BJ (cell line): ENCODE measurements at regions not wholly inside any gene's neighbourhood (a gene's known extent, or its start where the extent isn't known, plus 50 kb on each side); places are given as distances from the start of the nearest gene placed in this dataset.

Experiments used
- CTCF ChIA-PET: fragments of 350-600 bp; formaldehyde crosslinking; extraction: SDS; loops from one replicate; lab custom pipeline; 2021; ENCODE audit warnings: antibody characterized with exemption, inconsistent platforms; lab: Yijun Ruan, JAX
- POLR2A ChIA-PET: fragments of 300-600 bp; sonication (Branson Sonifier 250); formaldehyde crosslinking; extraction: SDS; loops from one replicate; lab custom pipeline; 2021; ENCODE audit warnings: antibody characterized with exemption; lab: Charles Lee
- DNase-seq: peaks from one replicate; pipeline ENCODE4 v3.0.0-alpha.2; 2011; ENCODE audit warnings: low read depth
- H3K27me3 ChIP-seq: 2 replicates; pipeline ENCODE4 v1.6.0; 2011; ENCODE audit warnings: low read length; ENCODE audit not compliant: control insufficient read depth, insufficient read depth
- H3K36me3 ChIP-seq: 2 replicates; pipeline ENCODE4 v1.5.1; 2011; ENCODE audit warnings: low read length; ENCODE audit not compliant: control insufficient read depth, insufficient read depth
- H3K4me3 ChIP-seq: 2 replicates; pipeline ENCODE4 v1.5.1; 2011; ENCODE audit warnings: low read depth, mild to moderate bottlenecking, control low read depth, low read length
- CTCF ChIP-seq: IDR thresholded peaks from 2 replicates; pipeline ENCODE4 v1.5.1; 2011; ENCODE audit warnings: low read depth, mild to moderate bottlenecking, control low read depth, inconsistent platforms, low read length, moderate library complexity; ENCODE audit not compliant: insufficient read depth

- no peaks in the 10 kb centered on the region for H3K36me3 ChIP-seq
- CTCF ChIA-PET: no interaction called here
- H3K27me3 ChIP-seq: no peaks in the 10 kb centered on the region
- POLR2A ChIA-PET: no interaction called here
- TF ChIP-seq CTCF: no peak
- no peak for DNase-seq
- H3K4me3 ChIP-seq: no peak overlapping the region
Measured at GRCh38 chr2:41678639-41679038, 369.2 kb upstream of the PKDCC start.

- DNase-seq: no peak
- Histone ChIP-seq H3K36me3 (no peaks in the 10 kb centered on the region), H3K27me3 (no peaks in the 10 kb centered on the region), H3K4me3 (no peak overlapping the region)
- ChIA-PET CTCF (no interaction called here), POLR2A (no interaction called here)
- no peak for TF ChIP-seq CTCF
Measured at GRCh38 chr2:41686156-41686555, 361.7 kb upstream of the PKDCC start.

- CTCF ChIA-PET: no interaction called here
- Histone ChIP-seq H3K36me3 (no peaks in the 10 kb centered on the region), H3K27me3 (no peaks in the 10 kb centered on the region), H3K4me3 (no peak overlapping the region)
- POLR2A ChIA-PET: no interaction called here
- no peak for DNase-seq
- TF ChIP-seq CTCF: no peak
Measured at GRCh38 chr2:41691561-41691960, 356.3 kb upstream of the PKDCC start.

- Histone ChIP-seq H3K27me3 (no peaks in the 10 kb centered on the region), H3K36me3 (no peaks in the 10 kb centered on the region), H3K4me3 (no peak overlapping the region)
- ChIA-PET CTCF (interaction anchor here (1.6 kb wide), 1 partner anchor 1781 kb away, joined by 3 read pairs; no protein-coding TSS in a partner anchor), POLR2A (no interaction called here)
- no peak for TF ChIP-seq CTCF
- DNase-seq: no peak
Measured at GRCh38 chr2:41694536-41695049, 353.2 kb upstream of the PKDCC start.

DNA sequence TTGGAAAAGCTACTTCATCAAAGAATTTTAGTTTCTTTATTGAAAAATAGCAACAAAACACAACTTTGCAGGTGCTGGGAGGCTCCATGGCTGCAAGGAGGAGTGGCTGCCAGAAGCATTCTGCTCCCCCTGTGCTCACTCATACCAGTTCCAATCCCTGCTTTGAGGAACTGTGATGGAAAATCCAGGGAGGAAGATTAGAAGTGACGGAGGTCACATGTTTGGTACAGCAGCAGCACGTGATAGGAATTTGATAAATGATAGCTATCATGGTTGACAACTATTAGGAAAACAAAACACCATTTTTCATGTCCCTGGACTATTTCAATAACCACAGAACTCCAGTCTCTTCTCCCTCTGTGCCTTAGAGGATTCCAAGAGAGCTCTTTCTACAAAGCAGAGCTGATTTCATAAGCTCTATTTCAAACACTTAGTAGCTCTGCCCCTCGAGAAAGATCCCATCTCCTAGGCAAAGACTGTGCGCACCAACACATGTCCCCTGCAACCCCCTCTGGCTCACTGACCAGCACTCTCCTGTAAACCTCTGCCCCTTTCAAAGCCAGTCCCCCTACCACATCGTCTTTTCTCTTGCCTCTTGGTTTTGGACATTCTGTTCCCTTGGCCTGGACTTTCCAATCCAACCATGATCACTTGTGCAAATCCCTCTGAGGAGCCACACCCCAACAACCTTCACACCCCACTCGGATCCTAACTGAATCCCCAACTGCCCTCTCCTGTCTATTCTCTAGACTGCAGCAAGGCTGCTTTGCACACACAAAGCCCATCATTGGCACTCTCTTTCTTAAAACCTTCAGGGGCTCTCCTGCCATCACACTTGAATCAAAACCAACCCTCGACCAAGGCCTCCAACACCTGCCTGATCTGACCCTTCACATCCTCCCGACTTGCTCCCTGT lies 352.4 kb upstream of the PKDCC start:
- Histone ChIP-seq H3K4me3 (no peak overlapping the region), H3K27me3 (no peaks in the 10 kb centered on the region), H3K36me3 (no peaks in the 10 kb centered on the region)
- no peak for TF ChIP-seq CTCF
- CTCF ChIA-PET: interaction anchor here (0.8 to 1.6 kb wide), 2 partner anchors 281 to 1782 kb away, joined by 3 read pairs; no protein-coding TSS in a partner anchor
- no peak for DNase-seq
- POLR2A ChIA-PET: no interaction called here
